Upper lobe of left lung (tissue), 4 donors: ENCODE measurements at regions not wholly inside any gene's neighbourhood (a gene's known extent, or its start where the extent isn't known, plus 50 kb on each side); places are given as distances from the start of the nearest gene placed in this dataset.
"Not testable (repeated sequence)": the region's sequence is repeated elsewhere in the genome, so short reads cannot be mapped to it uniquely, and the experiment has no call there.

Experiments
- POLR2AphosphoS5 ChIP-seq, 2 donors: sonication (generic); formaldehyde crosslinking; IDR thresholded peaks; one replicate each; pipeline ENCODE4 v1.5.1; 2017; ENCODE audit warnings: antibody characterized with exemption in 2 of 2
- TF ChIP-seq, protein P1 (sequence below), 6 experiments: fragments of 450-650 bp in 4 of 6; fragments of 200-600 bp in 2 of 6; sonication (generic) in 2 of 6; IDR thresholded peaks; one replicate each; pipeline ENCODE4 v1.5.1; 2016 to 2019; ENCODE audit warnings: antibody characterized with exemption in 6 of 6

DNA sequence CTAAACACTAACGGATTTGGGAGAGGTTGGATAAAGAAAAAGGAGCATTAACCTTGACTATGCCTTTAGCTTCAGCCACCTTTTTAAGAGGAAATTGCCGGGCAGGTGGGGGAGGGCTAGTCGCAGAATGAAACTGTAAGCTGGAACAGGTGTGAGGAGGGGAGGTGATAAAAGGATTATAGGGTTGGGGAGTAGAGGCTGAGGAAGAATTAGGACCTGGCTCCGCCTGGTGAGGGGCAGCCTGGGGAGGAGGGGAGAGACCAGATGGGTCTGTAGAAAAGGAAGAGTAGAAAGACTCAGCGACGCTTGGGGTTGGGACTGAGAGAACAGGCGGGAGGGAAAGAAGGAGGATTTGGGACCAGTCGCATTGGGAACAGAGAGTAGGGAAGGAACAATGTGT is 376.4 kb upstream of the MEX3C start:
- TF ChIP-seq, protein P1, sequence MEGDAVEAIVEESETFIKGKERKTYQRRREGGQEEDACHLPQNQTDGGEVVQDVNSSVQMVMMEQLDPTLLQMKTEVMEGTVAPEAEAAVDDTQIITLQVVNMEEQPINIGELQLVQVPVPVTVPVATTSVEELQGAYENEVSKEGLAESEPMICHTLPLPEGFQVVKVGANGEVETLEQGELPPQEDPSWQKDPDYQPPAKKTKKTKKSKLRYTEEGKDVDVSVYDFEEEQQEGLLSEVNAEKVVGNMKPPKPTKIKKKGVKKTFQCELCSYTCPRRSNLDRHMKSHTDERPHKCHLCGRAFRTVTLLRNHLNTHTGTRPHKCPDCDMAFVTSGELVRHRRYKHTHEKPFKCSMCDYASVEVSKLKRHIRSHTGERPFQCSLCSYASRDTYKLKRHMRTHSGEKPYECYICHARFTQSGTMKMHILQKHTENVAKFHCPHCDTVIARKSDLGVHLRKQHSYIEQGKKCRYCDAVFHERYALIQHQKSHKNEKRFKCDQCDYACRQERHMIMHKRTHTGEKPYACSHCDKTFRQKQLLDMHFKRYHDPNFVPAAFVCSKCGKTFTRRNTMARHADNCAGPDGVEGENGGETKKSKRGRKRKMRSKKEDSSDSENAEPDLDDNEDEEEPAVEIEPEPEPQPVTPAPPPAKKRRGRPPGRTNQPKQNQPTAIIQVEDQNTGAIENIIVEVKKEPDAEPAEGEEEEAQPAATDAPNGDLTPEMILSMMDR (IDR thresholded peaks at IDR 0.05) = not testable (repeated sequence)
- not testable (repeated sequence) for TF ChIP-seq POLR2AphosphoS5 (IDR thresholded peaks at IDR 0.05)
